ENCODE measurements at regions not wholly inside any gene's neighbourhood (a gene's known extent, or its start where the extent isn't known, plus 50 kb on each side); places are given as distances from the start of the nearest gene placed in this dataset.

- no peaks in the 10 kb centered on the region for H4K20me1 ChIP-seq (ENCODE audit: low read length)
- no peaks in the 10 kb centered on the region for H3K27me3 ChIP-seq (ENCODE audit: low read length)
- CTCF ChIA-PET = no interaction called here
- no peaks in the 10 kb centered on the region for H3K9me3 ChIP-seq (ENCODE audit: low read length)
- H3K4me1 ChIP-seq (ENCODE audit: insufficient read depth, low read length) = no peaks in the 10 kb centered on the region
- TF ChIP-seq, protein P1, sequence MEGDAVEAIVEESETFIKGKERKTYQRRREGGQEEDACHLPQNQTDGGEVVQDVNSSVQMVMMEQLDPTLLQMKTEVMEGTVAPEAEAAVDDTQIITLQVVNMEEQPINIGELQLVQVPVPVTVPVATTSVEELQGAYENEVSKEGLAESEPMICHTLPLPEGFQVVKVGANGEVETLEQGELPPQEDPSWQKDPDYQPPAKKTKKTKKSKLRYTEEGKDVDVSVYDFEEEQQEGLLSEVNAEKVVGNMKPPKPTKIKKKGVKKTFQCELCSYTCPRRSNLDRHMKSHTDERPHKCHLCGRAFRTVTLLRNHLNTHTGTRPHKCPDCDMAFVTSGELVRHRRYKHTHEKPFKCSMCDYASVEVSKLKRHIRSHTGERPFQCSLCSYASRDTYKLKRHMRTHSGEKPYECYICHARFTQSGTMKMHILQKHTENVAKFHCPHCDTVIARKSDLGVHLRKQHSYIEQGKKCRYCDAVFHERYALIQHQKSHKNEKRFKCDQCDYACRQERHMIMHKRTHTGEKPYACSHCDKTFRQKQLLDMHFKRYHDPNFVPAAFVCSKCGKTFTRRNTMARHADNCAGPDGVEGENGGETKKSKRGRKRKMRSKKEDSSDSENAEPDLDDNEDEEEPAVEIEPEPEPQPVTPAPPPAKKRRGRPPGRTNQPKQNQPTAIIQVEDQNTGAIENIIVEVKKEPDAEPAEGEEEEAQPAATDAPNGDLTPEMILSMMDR (conservative IDR thresholded peaks at IDR 0.05; ENCODE audit: low read depth, low read length) = no peak
- TF ChIP-seq EZH2phosphoT487 (IDR thresholded peaks at IDR 0.05; ENCODE audit: borderline replicate concordance, low read length) (no peak), EZH2 (IDR thresholded peaks at IDR 0.05; ENCODE audit: low read length, unreplicated experiment) (no peak)
- no peak overlapping the region for H3K4me3 ChIP-seq (ENCODE audit: low read length)
- no peak overlapping the region for H3K9ac ChIP-seq (ENCODE audit: low read length)
- no peak overlapping the region for H3K27ac ChIP-seq (ENCODE audit: low read length)
- intact Hi-C loops (cut with micrococcal nuclease) = no loop called here
- no TSS peak for BruUV-seq (replicated peaks)
- H2AFZ ChIP-seq (ENCODE audit: low read length) = no peak overlapping the region
- no peaks in the 10 kb centered on the region for H3K9me2 ChIP-seq (replicated peaks; ENCODE audit: low read length)
- H3K4me2 ChIP-seq (ENCODE audit: low read length) = no peak overlapping the region
- H3K36me3 ChIP-seq (ENCODE audit: low read depth, low read length) = no peaks in the 10 kb centered on the region
- no peak for ATAC-seq
- DNase-seq = no peak
- no peaks in the 10 kb centered on the region for H3F3A ChIP-seq (ENCODE audit: low read length, unreplicated experiment)
- no peaks in the 10 kb centered on the region for H3K79me2 ChIP-seq (ENCODE audit: low read length)
- POLR2A ChIA-PET (ENCODE audit: unreplicated experiment) = no interaction called here
Observed at GRCh38 chr2:186195696-186196095, 290.4 kb upstream of the ZC3H15 start.

GRCh38 chr2:186197955-186198354 is 288.1 kb upstream of the ZC3H15 start:
- CTCF ChIA-PET = no interaction called here
- H4K20me1 ChIP-seq (ENCODE audit: low read length) = no peaks in the 10 kb centered on the region

GRCh38 chr2:186199029-186199428 is 287.0 kb upstream of the ZC3H15 start:
- Histone ChIP-seq H2AFZ (ENCODE audit: low read length) (no peak overlapping the region), H4K20me1 (ENCODE audit: low read length) (no peaks in the 10 kb centered on the region), H3K79me2 (ENCODE audit: low read length) (no peaks in the 10 kb centered on the region), H3K9me2 (replicated peaks; ENCODE audit: low read length) (no peaks in the 10 kb centered on the region), H3K4me2 (ENCODE audit: low read length) (no peak overlapping the region), H3K9ac (ENCODE audit: low read length) (no peak overlapping the region), H3F3A (ENCODE audit: low read length, unreplicated experiment) (no peaks in the 10 kb centered on the region), H3K36me3 (ENCODE audit: low read depth, low read length) (no peaks in the 10 kb centered on the region), H3K27me3 (ENCODE audit: low read length) (no peaks in the 10 kb centered on the region), H3K27ac (ENCODE audit: low read length) (no peak overlapping the region), H3K4me1 (ENCODE audit: insufficient read depth, low read length) (no peaks in the 10 kb centered on the region), H3K9me3 (ENCODE audit: low read length) (no peaks in the 10 kb centered on the region), H3K4me3 (ENCODE audit: low read length) (no peak overlapping the region)
- DNase-seq = no peak
- ChIA-PET POLR2A (ENCODE audit: unreplicated experiment) (no interaction called here), CTCF (no interaction called here)
- intact Hi-C loops (cut with micrococcal nuclease) = no loop called here
- TF ChIP-seq EZH2 (IDR thresholded peaks at IDR 0.05; ENCODE audit: low read length, unreplicated experiment) = no peak
- TF ChIP-seq, protein P1 (conservative IDR thresholded peaks at IDR 0.05; ENCODE audit: low read depth, low read length) = no peak
- TF ChIP-seq EZH2phosphoT487 (IDR thresholded peaks at IDR 0.05; ENCODE audit: borderline replicate concordance, low read length) = no peak
- ATAC-seq = no peak
- BruUV-seq (replicated peaks) = no TSS peak

More at GRCh38 chr2:186197955-186198354, 288.1 kb upstream of the ZC3H15 start:
- no TSS peak for BruUV-seq (replicated peaks)
- Histone ChIP-seq H3K4me2 (ENCODE audit: low read length) (no peak overlapping the region), H3K4me3 (ENCODE audit: low read length) (no peak overlapping the region), H3K27ac (ENCODE audit: low read length) (no peak overlapping the region), H3K79me2 (ENCODE audit: low read length) (no peaks in the 10 kb centered on the region), H3K9ac (ENCODE audit: low read length) (no peak overlapping the region), H3K36me3 (ENCODE audit: low read depth, low read length) (no peaks in the 10 kb centered on the region), H3F3A (ENCODE audit: low read length, unreplicated experiment) (no peaks in the 10 kb centered on the region), H3K9me3 (ENCODE audit: low read length) (no peaks in the 10 kb centered on the region), H3K9me2 (replicated peaks; ENCODE audit: low read length) (no peaks in the 10 kb centered on the region), H2AFZ (ENCODE audit: low read length) (no peak overlapping the region), H3K4me1 (ENCODE audit: insufficient read depth, low read length) (no peaks in the 10 kb centered on the region), H3K27me3 (ENCODE audit: low read length) (no peaks in the 10 kb centered on the region)
- no peak for TF ChIP-seq EZH2 (IDR thresholded peaks at IDR 0.05; ENCODE audit: low read length, unreplicated experiment)
- TF ChIP-seq, protein P1 (conservative IDR thresholded peaks at IDR 0.05; ENCODE audit: low read depth, low read length) = no peak
- no peak for TF ChIP-seq EZH2phosphoT487 (IDR thresholded peaks at IDR 0.05; ENCODE audit: borderline replicate concordance, low read length)
- DNase-seq = no peak
- no peak for ATAC-seq
- intact Hi-C loops (cut with micrococcal nuclease) = no loop called here
- POLR2A ChIA-PET (ENCODE audit: unreplicated experiment) = no interaction called here

All from PC-3 (cell line).